IPS DF 19.7 (cell line): ENCODE measurements at regions not wholly inside any gene's neighbourhood (a gene's known extent, or its start where the extent isn't known, plus 50 kb on each side); places are given as distances from the start of the nearest gene placed in this dataset.
"Not testable (repeated sequence)": the region's sequence is repeated elsewhere in the genome, so short reads cannot be mapped to it uniquely, and the experiment has no call there.

Source experiments
- DNase-seq: peaks from one replicate; pipeline ENCODE4 v3.0.0-alpha.2; 2013; ENCODE audit warnings: low read depth, low spot score

GRCh38 chr3:63719796-63720445, 67.4 kb downstream of the SNTN start:
- DNase-seq, result no peak

- not testable (repeated sequence) for DNase-seq
Observed at GRCh38 chr3:63720951-63721350, 68.5 kb downstream of the SNTN start.

- DNase-seq, result peak; percentile 7
Observed at GRCh38 chr3:63724987-63725386, 72.5 kb downstream of the SNTN start.

- no peak for DNase-seq
Observed at GRCh38 chr3:63726656-63727055, 74.2 kb downstream of the SNTN start.

- DNase-seq, result no peak
Observed at GRCh38 chr3:63727233-63727632, 74.8 kb downstream of the SNTN start.

GRCh38 chr3:63731866-63732265, 79.4 kb downstream of the SNTN start:
- no peak for DNase-seq

GRCh38 chr3:63733278-63733677, 80.8 kb downstream of the SNTN start:
- DNase-seq, result not testable (repeated sequence)

- not testable (repeated sequence) for DNase-seq
Observed at GRCh38 chr3:63734632-63735031, 82.2 kb downstream of the SNTN start.

- DNase-seq, result not testable (repeated sequence)
Observed at GRCh38 chr3:63736757-63737156, 82.3 kb upstream of the C3orf49 start.

GRCh38 chr3:63738577-63738976, 80.5 kb upstream of the C3orf49 start:
- not testable (repeated sequence) for DNase-seq

- no peak for DNase-seq
Observed at GRCh38 chr3:63739474-63739873, 79.6 kb upstream of the C3orf49 start.

- DNase-seq, result no peak
Observed at GRCh38 chr3:63740116-63740515, 79.0 kb upstream of the C3orf49 start.

GRCh38 chr3:63744693-63745092, 74.4 kb upstream of the C3orf49 start:
- not testable (repeated sequence) for DNase-seq

GRCh38 chr3:63745757-63746156, 73.3 kb upstream of the C3orf49 start:
- DNase-seq, result no peak

GRCh38 chr3:63746211-63746610, 72.9 kb upstream of the C3orf49 start:
- DNase-seq, result no peak

GRCh38 chr3:63751459-63751858, 67.6 kb upstream of the C3orf49 start:
- DNase-seq, result no peak

- no peak for DNase-seq
Observed at GRCh38 chr3:63753567-63753966, 65.5 kb upstream of the C3orf49 start.

- DNase-seq, result no peak
Observed at GRCh38 chr3:63753995-63754394, 65.1 kb upstream of the C3orf49 start.

- DNase-seq, result no peak
Observed at GRCh38 chr3:63762180-63762579, 56.9 kb upstream of the C3orf49 start.

- DNase-seq, result no peak
Observed at GRCh38 chr3:63762934-63763550, 56.1 kb upstream of the C3orf49 start.

- no peak for DNase-seq
Observed at GRCh38 chr3:63764511-63764910, 54.6 kb upstream of the C3orf49 start.

GRCh38 chr3:63766261-63766660, 52.8 kb upstream of the C3orf49 start:
- DNase-seq, result no peak

- no peak for DNase-seq
Observed at GRCh38 chr3:63768386-63768785, 50.7 kb upstream of the C3orf49 start.

- DNase-seq, result no peak
Observed at GRCh38 chr3:63768888-63769287, 50.2 kb upstream of the C3orf49 start.
